Adrenal gland (tissue), 9 donors: ENCODE measurements at regions not wholly inside any gene's neighbourhood (a gene's known extent, or its start where the extent isn't known, plus 50 kb on each side); places are given as distances from the start of the nearest gene placed in this dataset.

Experiments used
- DNase-seq, 7 donors: peaks; one replicate each; pipeline ENCODE4 v3.0.0-alpha.2; 2019 to 2020
- H3K27ac ChIP-seq, 5 donors: fragments of 200-600 bp; sonication (generic) in 4 of 5; 1 replicate in 3 of 5; 2 replicates in 2 of 5; pipeline versions ENCODE4 v1.5.1 to v1.8.0; 2016 to 2020; ENCODE audit warnings: mild to moderate bottlenecking in 1 of 5
- H3K27me3 ChIP-seq: fragments of 200-600 bp; 2 replicates; pipeline ENCODE4 v1.8.0; 2021
- H3K36me3 ChIP-seq, 2 donors: fragments of 200-600 bp; replicated peaks in 1 of 2; 1 replicate in 1 of 2; 2 replicates in 1 of 2; pipeline versions ENCODE4 v1.5.1 to v1.8.0; 2018 to 2022
- H3K4me1 ChIP-seq, 2 donors: fragments of 200-600 bp; replicated peaks in 1 of 2; 1 replicate in 1 of 2; 2 replicates in 1 of 2; pipeline versions ENCODE4 v1.5.1 to v1.8.0; 2018 to 2021
- H3K4me3 ChIP-seq, 4 donors: fragments of 200-600 bp; sonication (generic) in 3 of 4; one replicate each; pipeline ENCODE4 v1.5.1; 2016 to 2018
- H3K9me3 ChIP-seq, 3 donors: fragments of 200-600 bp; sonication (generic) in 1 of 3; replicated peaks in 1 of 3; 1 replicate in 2 of 3; 2 replicates in 1 of 3; pipeline versions ENCODE4 v1.5.1 to v1.8.0; 2016 to 2021
- CTCF ChIP-seq, 6 experiments: fragments of 450-650 bp in 4 of 6; fragments of 200-600 bp in 2 of 6; sonication (generic) in 1 of 6; IDR thresholded peaks; 1 replicate in 5 of 6; 2 replicates in 1 of 6; pipeline versions ENCODE4 v1.5.1 to v1.8.0; 2016 to 2021; ENCODE audit warnings: antibody characterized with exemption in 6 of 6, mild to moderate bottlenecking in 2 of 6, moderate library complexity in 1 of 6
- POLR2A ChIP-seq, 2 donors: fragments of 450-650 bp; IDR thresholded peaks; one replicate each; pipeline ENCODE4 v1.6.1; 2017; ENCODE audit warnings: antibody characterized with exemption in 2 of 2, mild to moderate bottlenecking in 2 of 2, moderate library complexity in 1 of 2
- WGBS, 4 donors: extraction: QIAGEN DNeasy Blood & Tissue Kit in 2 of 4; methylation state at CpG; one replicate each; pipeline versions ENCODE4 v1.1.5 to v1.1.7; 2013 to 2017; 5-methylcytosine and 5-hydroxymethylcytosine counted together
- intact Hi-C, 2 donors: fragments of 100-400 bp; cut with DNase I; formaldehyde crosslinking; loops; one replicate each; pipeline versions ENCODE4 v1.14.1 to v1.15.0; 2022 to 2023
- donor health status: healthy with polysubstance abuse.
- donor health status: Bipolar disorder and iron deficiency.
- donor health status: DM: yes; HTN: yes; CAD: no.
- donor health status: DM: no; HTN: no; CAD: no.
- donor health status: DM: no; HTN: no; CAD: no.

GRCh38 chrX:88586317-88586716, 160.7 kb upstream of the CPXCR1 start:
- intact Hi-C loops, result no loop called here
- Histone ChIP-seq H3K27ac (no peak overlapping the region), H3K27me3 (no peaks in the 10 kb centered on the region), H3K4me1 (no peaks in the 10 kb centered on the region), H3K4me3 (no peak overlapping the region), H3K36me3 (no peaks in the 10 kb centered on the region), H3K9me3 (peaks cover 0 to 3% (median 0%) of the 10 kb centered on the region in 3 donors)
- TF ChIP-seq POLR2A (IDR thresholded peaks at IDR 0.05) (no peak), CTCF (IDR thresholded peaks at IDR 0.05) (no peak)
- DNase-seq, result no peak

GRCh38 chrX:88603237-88603636, 143.8 kb upstream of the CPXCR1 start:
- H3K4me3 ChIP-seq, result no peak overlapping the region
- H3K27ac ChIP-seq, result no peak overlapping the region
- H3K4me1 ChIP-seq, result no peaks in the 10 kb centered on the region
- 56 to 87% (median 57%) methylated on average over 3 of the region's 3 CpGs; no CpG with 5 or more reads in 1 of the 4 donors for WGBS, 4 donors
- H3K27me3 ChIP-seq, result peaks cover 30% of the 10 kb centered on the region
- intact Hi-C loops, result no loop called here
- DNase-seq, result no peak
- no peak for TF ChIP-seq POLR2A (IDR thresholded peaks at IDR 0.05)
- H3K9me3 ChIP-seq, result no peaks in the 10 kb centered on the region
- no peaks in the 10 kb centered on the region for H3K36me3 ChIP-seq

GRCh38 chrX:88604433-88605221, 142.4 kb upstream of the CPXCR1 start:
- Histone ChIP-seq H3K27ac (no peak overlapping the region), H3K27me3 (peaks cover 30% of the 10 kb centered on the region), H3K9me3 (no peaks in the 10 kb centered on the region), H3K4me1 (no peaks in the 10 kb centered on the region), H3K4me3 (no peak overlapping the region), H3K36me3 (no peaks in the 10 kb centered on the region)
- 20 to 46% (median 44%) methylated on average over 1 to 5 of the region's 5 CpGs for WGBS, 4 donors
- intact Hi-C loops, result no loop called here
- TF ChIP-seq POLR2A (IDR thresholded peaks at IDR 0.05), result no peak
- no peak for TF ChIP-seq CTCF (IDR thresholded peaks at IDR 0.05)
- DNase-seq, result peak in 2 of 7 donors; percentile 1 to 21

GRCh38 chrX:88605222-88605583, 141.8 kb upstream of the CPXCR1 start:
- no peak overlapping the region for H3K27ac ChIP-seq
- intact Hi-C loops, result no loop called here
- no peaks in the 10 kb centered on the region for H3K4me1 ChIP-seq
- TF ChIP-seq POLR2A (IDR thresholded peaks at IDR 0.05) (no peak), CTCF (IDR thresholded peaks at IDR 0.05) (no peak)
- no peak overlapping the region for H3K4me3 ChIP-seq
- 53 to 71% (median 63%) methylated on average over 3 to 4 of the region's 4 CpGs for WGBS, 4 donors
- DNase-seq, result no peak
- no peaks in the 10 kb centered on the region for H3K36me3 ChIP-seq
- H3K27me3 ChIP-seq, result peaks cover 30% of the 10 kb centered on the region
- H3K9me3 ChIP-seq, result no peaks in the 10 kb centered on the region

- Histone ChIP-seq H3K27ac (no peak overlapping the region), H3K36me3 (no peaks in the 10 kb centered on the region), H3K9me3 (no peaks in the 10 kb centered on the region), H3K27me3 (no peaks in the 10 kb centered on the region), H3K4me3 (peak overlapping the region in 1 of 4 donors; percentile 28), H3K4me1 (no peaks in the 10 kb centered on the region)
- intact Hi-C loops, result no loop called here
- no peak for DNase-seq
- no peak for TF ChIP-seq POLR2A (IDR thresholded peaks at IDR 0.05)
- TF ChIP-seq CTCF (IDR thresholded peaks at IDR 0.05), result no peak
- 10 to 27% (median 23%) methylated on average over 2 to 4 of the region's 4 CpGs for WGBS, 4 donors
These were observed 134.1 kb upstream of the CPXCR1 start for GRCh38 chrX:88612870-88613329.
